Suprapubic skin (tissue), 3 donors: ENCODE measurements at regions not wholly inside any gene's neighbourhood (a gene's known extent, or its start where the extent isn't known, plus 50 kb on each side); places are given as distances from the start of the nearest gene placed in this dataset.

Experiments used
- POLR2A ChIP-seq, 2 donors: fragments of 450-650 bp; IDR thresholded peaks; one replicate each; pipeline ENCODE4 v1.6.1; 2017; ENCODE audit warnings: antibody characterized with exemption in 2 of 2, mild to moderate bottlenecking in 2 of 2, moderate library complexity in 2 of 2
- TF ChIP-seq, protein P1 (sequence below), 2 donors: fragments of 200-600 bp in 1 of 2; fragments of 450-650 bp in 1 of 2; sonication (generic) in 1 of 2; IDR thresholded peaks; one replicate each; pipeline ENCODE4 v1.5.1; 2016 to 2019; ENCODE audit warnings: antibody characterized with exemption in 2 of 2, mild to moderate bottlenecking in 1 of 2, moderate library complexity in 1 of 2

DNA sequence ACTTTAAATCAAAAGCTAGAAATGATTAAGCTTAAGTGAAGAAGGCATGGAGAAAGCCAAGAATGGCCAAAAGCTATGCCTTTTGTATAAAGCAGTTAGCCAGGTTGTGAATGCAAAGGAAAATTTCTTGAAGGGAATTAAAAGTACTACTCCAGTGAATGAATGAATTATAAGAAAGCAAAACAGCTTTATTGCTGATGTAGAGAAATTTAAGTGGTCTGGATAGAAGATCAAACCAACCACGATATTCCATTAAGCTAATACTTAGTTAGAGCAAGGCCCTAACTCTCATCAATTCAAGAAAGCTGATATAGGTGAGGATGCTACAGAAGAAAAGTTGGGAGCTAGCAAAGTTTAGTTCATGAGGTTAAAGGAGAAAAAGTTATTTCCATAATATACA is 988.5 kb upstream of the ADGRB3 start:
- TF ChIP-seq, protein P1, sequence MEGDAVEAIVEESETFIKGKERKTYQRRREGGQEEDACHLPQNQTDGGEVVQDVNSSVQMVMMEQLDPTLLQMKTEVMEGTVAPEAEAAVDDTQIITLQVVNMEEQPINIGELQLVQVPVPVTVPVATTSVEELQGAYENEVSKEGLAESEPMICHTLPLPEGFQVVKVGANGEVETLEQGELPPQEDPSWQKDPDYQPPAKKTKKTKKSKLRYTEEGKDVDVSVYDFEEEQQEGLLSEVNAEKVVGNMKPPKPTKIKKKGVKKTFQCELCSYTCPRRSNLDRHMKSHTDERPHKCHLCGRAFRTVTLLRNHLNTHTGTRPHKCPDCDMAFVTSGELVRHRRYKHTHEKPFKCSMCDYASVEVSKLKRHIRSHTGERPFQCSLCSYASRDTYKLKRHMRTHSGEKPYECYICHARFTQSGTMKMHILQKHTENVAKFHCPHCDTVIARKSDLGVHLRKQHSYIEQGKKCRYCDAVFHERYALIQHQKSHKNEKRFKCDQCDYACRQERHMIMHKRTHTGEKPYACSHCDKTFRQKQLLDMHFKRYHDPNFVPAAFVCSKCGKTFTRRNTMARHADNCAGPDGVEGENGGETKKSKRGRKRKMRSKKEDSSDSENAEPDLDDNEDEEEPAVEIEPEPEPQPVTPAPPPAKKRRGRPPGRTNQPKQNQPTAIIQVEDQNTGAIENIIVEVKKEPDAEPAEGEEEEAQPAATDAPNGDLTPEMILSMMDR (IDR thresholded peaks at IDR 0.05): no peak
- no peak for TF ChIP-seq POLR2A (IDR thresholded peaks at IDR 0.05)
